ENCODE measurements at regions not wholly inside any gene's neighbourhood (a gene's known extent, or its start where the extent isn't known, plus 50 kb on each side); places are given as distances from the start of the nearest gene placed in this dataset.

DNA sequence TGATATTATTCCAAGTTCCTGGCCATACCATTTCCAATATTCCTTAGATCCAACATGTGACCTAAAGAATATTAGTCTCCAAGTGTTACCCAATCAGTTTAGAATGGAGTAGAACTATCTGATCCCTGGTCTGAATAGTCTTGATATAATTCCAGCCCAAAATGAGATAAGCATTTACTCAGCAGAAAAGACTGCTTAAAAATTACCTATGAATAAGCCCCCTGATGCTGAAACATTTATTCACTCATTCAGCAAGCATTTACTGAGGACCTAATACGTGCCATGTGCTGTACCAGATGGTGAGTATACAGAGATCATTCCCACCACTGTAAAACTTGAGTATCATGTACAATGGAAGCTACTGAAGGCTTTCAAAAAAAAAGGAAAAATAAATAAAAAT, 157.0 kb downstream of the FAM114A2 start:
- no peak overlapping the region for H3K27ac ChIP-seq (ENCODE audit: extremely low read length, insufficient read depth, low read length)
- WGBS (ENCODE audit: low lambda C conversion rate), result 4% methylated on average over 1 of the region's 1 CpG
- H3K4me1 ChIP-seq (ENCODE audit: insufficient read depth, low read length), result no peaks in the 10 kb centered on the region
- FAIRE-seq (no peak), ATAC-seq (no peak), DNase-seq (ENCODE audit: low spot score) (no peak)
- POLR2A ChIA-PET, result no interaction called here
- intact Hi-C loops (cut with micrococcal nuclease; ENCODE audit: unreplicated experiment), result no loop called here
- no peaks in the 10 kb centered on the region for H4K20me1 ChIP-seq (ENCODE audit: insufficient read depth, low read length)
- peaks cover 0 to 6% of the 10 kb centered on the region in 2 experiments; a peak in 1 of 5 replicates for H3K27me3 ChIP-seq (ENCODE audit: control insufficient read depth in 1 of 2, insufficient read depth in 2 of 2, low read length in 2 of 2)
- H3K79me2 ChIP-seq (ENCODE audit: insufficient read depth, low read length), result no peaks in the 10 kb centered on the region
- no peak overlapping the region for H2AFZ ChIP-seq (ENCODE audit: low read length)
- no peak overlapping the region for H3K4me2 ChIP-seq (ENCODE audit: low read depth, low read length)
- H3K9me3 ChIP-seq (ENCODE audit: low read length), result no peaks in the 10 kb centered on the region
- in situ Hi-C loops (cut with HindIII; ENCODE audit: extremely low pct_ligation_motif_present, low pct_unique_long_range_greater_than_20kb), result no loop called here
- CTCF ChIA-PET (ENCODE audit: low intra/inter-chr PET ratio, low total read pairs), result no interaction called here
- H3K9ac ChIP-seq (ENCODE audit: insufficient read depth, low read depth, low read length), result no peak overlapping the region
- no peak for TF ChIP-seq HDAC6 (IDR thresholded peaks at IDR 0.05; ENCODE audit: low read depth, low read length)
- TF ChIP-seq NR2F2 (IDR thresholded peaks at IDR 0.05; ENCODE audit: borderline replicate concordance, low read depth), result no peak
- no peak for TF ChIP-seq ZNF546 (CRISPR knock-in tag; conservative IDR thresholded peaks at IDR 0.05)
- no peak for TF ChIP-seq SRY (CRISPR knock-in tag; IDR thresholded peaks at IDR 0.05)
- TF ChIP-seq ZBTB3 (CRISPR knock-in tag; IDR thresholded peaks at IDR 0.05; ENCODE audit: borderline replicate concordance, low read depth), result no peak
- H3K4me3 ChIP-seq (replicated peaks in 1 of 3; ENCODE audit: insufficient read depth in 1 of 3, low read depth in 2 of 3, low read length in 3 of 3), result no peak overlapping the region
- H3K36me3 ChIP-seq (replicated peaks in 1 of 2; ENCODE audit: control insufficient read depth in 1 of 2, insufficient read depth in 2 of 2, low read length in 2 of 2), result no peaks in the 10 kb centered on the region
- BruUV-seq (replicated peaks), result no TSS peak

DNA sequence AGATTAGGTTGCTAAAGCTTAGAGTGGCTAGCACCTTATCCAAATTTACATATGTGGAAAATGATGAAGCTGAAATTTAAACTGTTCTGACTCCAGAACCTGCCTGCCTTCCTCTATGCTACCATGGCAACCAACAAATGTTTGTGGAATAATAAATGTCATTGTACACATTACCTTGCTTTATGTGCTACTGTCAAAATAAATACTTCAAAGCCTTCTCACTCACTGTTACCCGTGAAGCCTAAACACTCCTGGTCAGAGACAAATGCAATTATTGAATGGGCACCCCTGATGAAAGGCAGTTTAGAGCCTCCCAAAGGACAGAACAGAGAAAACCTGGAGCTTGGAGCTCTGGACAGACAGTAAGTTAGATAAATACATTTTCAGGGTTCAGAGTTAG, 158.6 kb downstream of the FAM114A2 start:
- WGBS (ENCODE audit: low lambda C conversion rate), result 0% methylated on average over 1 of the region's 1 CpG
- Histone ChIP-seq H3K4me2 (ENCODE audit: low read depth, low read length) (no peak overlapping the region), H3K27ac (ENCODE audit: extremely low read length, insufficient read depth, low read length) (no peak overlapping the region), H4K20me1 (ENCODE audit: insufficient read depth, low read length) (peaks cover 3% of the 10 kb centered on the region; the same call in 1 of the 2 replicates), H3K79me2 (ENCODE audit: insufficient read depth, low read length) (no peaks in the 10 kb centered on the region), H3K27me3 (ENCODE audit: control insufficient read depth in 1 of 2, insufficient read depth in 2 of 2, low read length in 2 of 2) (peaks cover 0 to 6% of the 10 kb centered on the region in 2 experiments; a peak in 1 of 5 replicates), H3K4me3 (replicated peaks in 1 of 3; ENCODE audit: insufficient read depth in 1 of 3, low read depth in 2 of 3, low read length in 3 of 3) (no peak overlapping the region), H3K9me3 (ENCODE audit: low read length) (no peaks in the 10 kb centered on the region), H3K4me1 (ENCODE audit: insufficient read depth, low read length) (no peaks in the 10 kb centered on the region), H3K9ac (ENCODE audit: insufficient read depth, low read depth, low read length) (no peak overlapping the region), H2AFZ (ENCODE audit: low read length) (no peak overlapping the region), H3K36me3 (replicated peaks in 1 of 2; ENCODE audit: control insufficient read depth in 1 of 2, insufficient read depth in 2 of 2, low read length in 2 of 2) (no peaks in the 10 kb centered on the region)
- POLR2A ChIA-PET, result no interaction called here
- in situ Hi-C loops (cut with HindIII; ENCODE audit: extremely low pct_ligation_motif_present, low pct_unique_long_range_greater_than_20kb) (no loop called here), intact Hi-C loops (cut with micrococcal nuclease; ENCODE audit: unreplicated experiment) (no loop called here)
- CTCF ChIA-PET (ENCODE audit: low intra/inter-chr PET ratio, low total read pairs), result no interaction called here
- no TSS peak for BruUV-seq (replicated peaks)
- DNase-seq (ENCODE audit: low spot score), result no peak
- no peak for ATAC-seq
- FAIRE-seq, result no peak
- TF ChIP-seq, protein P1, sequence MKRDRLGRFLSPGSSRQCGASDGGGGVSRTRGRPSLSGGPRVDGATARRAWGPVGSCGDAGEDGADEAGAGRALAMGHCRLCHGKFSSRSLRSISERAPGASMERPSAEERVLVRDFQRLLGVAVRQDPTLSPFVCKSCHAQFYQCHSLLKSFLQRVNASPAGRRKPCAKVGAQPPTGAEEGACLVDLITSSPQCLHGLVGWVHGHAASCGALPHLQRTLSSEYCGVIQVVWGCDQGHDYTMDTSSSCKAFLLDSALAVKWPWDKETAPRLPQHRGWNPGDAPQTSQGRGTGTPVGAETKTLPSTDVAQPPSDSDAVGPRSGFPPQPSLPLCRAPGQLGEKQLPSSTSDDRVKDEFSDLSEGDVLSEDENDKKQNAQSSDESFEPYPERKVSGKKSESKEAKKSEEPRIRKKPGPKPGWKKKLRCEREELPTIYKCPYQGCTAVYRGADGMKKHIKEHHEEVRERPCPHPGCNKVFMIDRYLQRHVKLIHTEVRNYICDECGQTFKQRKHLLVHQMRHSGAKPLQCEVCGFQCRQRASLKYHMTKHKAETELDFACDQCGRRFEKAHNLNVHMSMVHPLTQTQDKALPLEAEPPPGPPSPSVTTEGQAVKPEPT (CRISPR knock-in tag; IDR thresholded peaks at IDR 0.05; ENCODE audit: low read depth), result no peak
- no peak for TF ChIP-seq GATAD2A (CRISPR knock-in tag; IDR thresholded peaks at IDR 0.05)
- TF ChIP-seq, protein P2, sequence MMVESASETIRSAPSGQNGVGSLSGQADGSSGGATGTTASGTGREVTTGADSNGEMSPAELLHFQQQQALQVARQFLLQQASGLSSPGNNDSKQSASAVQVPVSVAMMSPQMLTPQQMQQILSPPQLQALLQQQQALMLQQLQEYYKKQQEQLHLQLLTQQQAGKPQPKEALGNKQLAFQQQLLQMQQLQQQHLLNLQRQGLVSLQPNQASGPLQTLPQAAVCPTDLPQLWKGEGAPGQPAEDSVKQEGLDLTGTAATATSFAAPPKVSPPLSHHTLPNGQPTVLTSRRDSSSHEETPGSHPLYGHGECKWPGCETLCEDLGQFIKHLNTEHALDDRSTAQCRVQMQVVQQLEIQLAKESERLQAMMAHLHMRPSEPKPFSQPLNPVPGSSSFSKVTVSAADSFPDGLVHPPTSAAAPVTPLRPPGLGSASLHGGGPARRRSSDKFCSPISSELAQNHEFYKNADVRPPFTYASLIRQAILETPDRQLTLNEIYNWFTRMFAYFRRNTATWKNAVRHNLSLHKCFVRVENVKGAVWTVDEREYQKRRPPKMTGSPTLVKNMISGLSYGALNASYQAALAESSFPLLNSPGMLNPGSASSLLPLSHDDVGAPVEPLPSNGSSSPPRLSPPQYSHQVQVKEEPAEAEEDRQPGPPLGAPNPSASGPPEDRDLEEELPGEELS (CRISPR knock-in tag; IDR thresholded peaks at IDR 0.05), result no peak
- TF ChIP-seq, protein P3, sequence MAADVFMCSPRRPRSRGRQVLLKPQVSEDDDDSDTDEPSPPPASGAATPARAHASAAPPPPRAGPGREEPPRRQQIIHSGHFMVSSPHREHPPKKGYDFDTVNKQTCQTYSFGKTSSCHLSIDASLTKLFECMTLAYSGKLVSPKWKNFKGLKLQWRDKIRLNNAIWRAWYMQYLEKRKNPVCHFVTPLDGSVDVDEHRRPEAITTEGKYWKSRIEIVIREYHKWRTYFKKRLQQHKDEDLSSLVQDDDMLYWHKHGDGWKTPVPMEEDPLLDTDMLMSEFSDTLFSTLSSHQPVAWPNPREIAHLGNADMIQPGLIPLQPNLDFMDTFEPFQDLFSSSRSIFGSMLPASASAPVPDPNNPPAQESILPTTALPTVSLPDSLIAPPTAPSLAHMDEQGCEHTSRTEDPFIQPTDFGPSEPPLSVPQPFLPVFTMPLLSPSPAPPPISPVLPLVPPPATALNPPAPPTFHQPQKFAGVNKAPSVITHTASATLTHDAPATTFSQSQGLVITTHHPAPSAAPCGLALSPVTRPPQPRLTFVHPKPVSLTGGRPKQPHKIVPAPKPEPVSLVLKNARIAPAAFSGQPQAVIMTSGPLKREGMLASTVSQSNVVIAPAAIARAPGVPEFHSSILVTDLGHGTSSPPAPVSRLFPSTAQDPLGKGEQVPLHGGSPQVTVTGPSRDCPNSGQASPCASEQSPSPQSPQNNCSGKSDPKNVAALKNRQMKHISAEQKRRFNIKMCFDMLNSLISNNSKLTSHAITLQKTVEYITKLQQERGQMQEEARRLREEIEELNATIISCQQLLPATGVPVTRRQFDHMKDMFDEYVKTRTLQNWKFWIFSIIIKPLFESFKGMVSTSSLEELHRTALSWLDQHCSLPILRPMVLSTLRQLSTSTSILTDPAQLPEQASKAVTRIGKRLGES (CRISPR knock-in tag; IDR thresholded peaks at IDR 0.05; ENCODE audit: borderline replicate concordance), result no peak
- TF ChIP-seq ONECUT2 (CRISPR knock-in tag; IDR thresholded peaks at IDR 0.05), result no peak
- TF ChIP-seq NR3C1 (CRISPR knock-in tag; IDR thresholded peaks at IDR 0.05), result no peak
